ENCODE measurements at regions not wholly inside any gene's neighbourhood (a gene's known extent, or its start where the extent isn't known, plus 50 kb on each side); places are given as distances from the start of the nearest gene placed in this dataset.

- TF ChIP-seq CTCF (IDR thresholded peaks at IDR 0.05; ENCODE audit: insufficient read depth, low read length, poor library complexity, severe bottlenecking) = no peak
- TF ChIP-seq EZH2phosphoT487 (conservative IDR thresholded peaks at IDR 0.05; ENCODE audit: low read length) = no peak
Measured at GRCh38 chr2:60251247-60251646, 302.2 kb downstream of the BCL11A start.
